Activated CD4-positive, alpha-beta T cell treated with anti-CD3 and anti-CD28 coated beads, Interleukin-2, amount 50 U/mL, for 1 hour (primary cell): ENCODE measurements at regions not wholly inside any gene's neighbourhood (a gene's known extent, or its start where the extent isn't known, plus 50 kb on each side); places are given as distances from the start of the nearest gene placed in this dataset.

Source experiments
- DNase-seq: peaks from one replicate; pipeline ENCODE4 v3.0.0-alpha.2; 2020

DNA sequence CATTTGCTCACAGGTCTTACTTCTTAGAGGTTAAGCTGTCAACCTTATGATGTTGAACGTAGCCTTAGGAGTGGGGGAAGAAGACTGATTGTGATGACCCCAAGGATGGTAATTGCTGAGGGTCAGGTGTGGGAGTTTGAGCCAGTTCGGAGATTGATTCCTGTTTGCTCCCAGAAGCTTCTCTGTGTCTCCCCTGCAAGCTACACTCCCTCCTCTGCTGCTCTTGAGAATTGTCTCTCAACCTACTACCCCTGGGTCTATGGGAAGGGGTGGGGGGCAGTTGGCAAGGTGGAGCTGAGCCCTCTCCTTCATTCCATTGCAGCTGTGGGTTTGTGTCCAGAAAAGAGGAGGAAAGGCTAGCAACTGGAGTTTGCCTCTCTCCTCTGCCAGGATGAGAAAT lies 113.8 kb downstream of the PLEKHG1 start:
- DNase-seq, result no peak

DNA sequence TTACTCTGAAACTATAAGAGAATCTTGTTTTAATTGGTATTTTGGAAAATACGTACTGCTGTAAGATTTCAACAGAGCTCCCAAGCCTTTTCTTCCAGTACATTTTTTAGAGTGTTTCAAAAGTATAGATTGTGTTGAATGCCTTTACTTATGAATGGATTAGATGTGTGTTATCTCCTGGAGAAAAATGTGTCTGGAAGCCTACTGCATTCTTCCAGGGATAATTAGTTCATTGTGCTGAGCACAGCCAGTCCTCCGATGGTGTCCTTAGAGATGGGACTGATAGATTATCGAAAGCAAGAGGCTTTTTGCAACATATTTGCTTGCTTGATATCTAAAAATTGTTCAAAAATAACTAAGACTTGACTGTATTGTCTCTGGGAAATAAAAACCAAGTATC lies 114.2 kb downstream of the PLEKHG1 start:
- no peak for DNase-seq

DNA sequence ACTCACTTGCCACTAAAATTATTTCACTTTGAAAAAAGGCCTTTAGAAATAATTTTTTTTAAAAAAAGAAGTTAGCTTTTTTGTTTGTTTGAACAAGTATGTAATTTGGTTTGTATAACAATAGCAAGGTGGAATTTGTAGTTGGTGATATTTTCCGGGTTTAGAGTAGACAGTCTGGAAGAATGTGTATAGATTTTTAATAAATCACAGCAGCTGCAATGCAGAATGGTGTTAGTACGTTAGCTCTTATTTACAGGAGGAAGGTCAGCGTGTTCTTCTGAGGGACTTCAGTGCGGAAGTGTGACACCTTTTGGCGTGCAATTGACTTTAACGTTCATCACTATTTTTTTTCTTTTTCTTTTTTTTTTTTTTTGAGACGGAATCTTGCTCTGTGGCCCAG lies 115.4 kb downstream of the PLEKHG1 start:
- no peak for DNase-seq

DNA sequence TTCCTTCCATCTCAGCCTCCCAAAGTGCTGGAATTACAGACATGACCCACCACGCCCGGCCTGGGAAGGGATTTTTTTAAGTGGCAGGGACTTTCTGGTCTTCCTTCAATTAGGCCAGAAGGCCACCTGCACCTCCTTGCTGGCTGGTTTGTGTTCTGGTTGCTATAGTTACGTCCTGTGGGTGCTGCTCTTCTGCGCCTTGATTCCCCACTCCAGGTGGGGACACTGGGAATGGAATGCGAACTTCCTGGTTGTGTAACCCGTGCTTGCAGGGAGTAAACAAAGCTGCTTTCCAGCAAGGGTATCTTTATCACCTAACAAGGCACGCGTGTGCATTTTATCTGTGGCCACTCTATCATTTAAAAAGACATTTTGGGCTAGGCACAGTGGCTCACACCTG lies 117.7 kb downstream of the PLEKHG1 start:
- no peak for DNase-seq

DNA sequence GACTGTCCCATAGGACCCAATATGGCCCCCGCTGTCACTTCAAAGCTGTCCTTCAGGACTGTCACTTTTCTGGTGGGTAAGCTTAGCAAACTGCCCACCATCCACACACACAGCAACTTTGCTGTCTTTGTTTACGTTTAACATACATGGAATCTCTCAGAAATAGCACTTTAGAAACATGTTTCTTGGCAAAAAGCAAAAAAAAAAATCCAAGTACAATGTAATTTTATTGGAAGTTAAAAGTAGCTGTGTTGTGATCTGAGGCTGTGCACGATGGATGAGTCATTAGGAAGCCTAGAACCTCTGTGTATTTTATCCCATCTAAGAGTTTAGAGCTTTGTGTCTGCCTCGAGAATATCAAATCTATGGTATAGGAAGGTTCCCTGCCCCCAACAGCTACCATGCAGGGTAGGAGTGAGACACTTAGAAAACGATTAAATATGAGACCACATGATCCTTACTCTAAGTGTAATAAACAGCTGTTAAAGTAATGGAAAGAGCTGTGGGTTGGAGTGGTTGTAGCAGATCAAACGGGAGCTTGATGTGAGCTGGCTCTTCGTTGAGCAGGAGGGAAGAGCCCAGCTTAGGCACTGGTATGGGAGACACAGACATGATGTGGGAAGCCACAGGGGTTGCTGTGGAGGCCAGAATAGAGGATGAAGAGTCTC lies 119.5 kb downstream of the PLEKHG1 start:
- DNase-seq, result no peak

DNA sequence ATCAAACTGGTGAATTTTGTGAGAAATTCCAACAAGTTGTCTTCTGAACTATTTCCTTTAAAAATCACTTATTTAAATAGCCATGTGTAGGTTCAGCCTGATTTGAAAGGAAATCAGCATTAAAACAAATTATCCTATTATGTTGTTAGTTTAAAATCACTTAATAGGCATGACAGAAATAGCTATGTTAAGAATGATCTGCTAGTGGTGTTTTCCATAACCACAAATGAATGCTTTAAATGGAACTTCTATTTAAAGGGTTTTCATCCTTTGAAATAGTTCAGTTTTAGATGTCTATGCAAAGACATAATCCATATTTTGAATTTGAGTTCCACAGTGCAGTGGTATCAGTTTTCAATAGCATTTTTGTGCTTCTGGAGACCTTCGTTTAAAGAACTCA lies 120.1 kb downstream of the PLEKHG1 start:
- no peak for DNase-seq

DNA sequence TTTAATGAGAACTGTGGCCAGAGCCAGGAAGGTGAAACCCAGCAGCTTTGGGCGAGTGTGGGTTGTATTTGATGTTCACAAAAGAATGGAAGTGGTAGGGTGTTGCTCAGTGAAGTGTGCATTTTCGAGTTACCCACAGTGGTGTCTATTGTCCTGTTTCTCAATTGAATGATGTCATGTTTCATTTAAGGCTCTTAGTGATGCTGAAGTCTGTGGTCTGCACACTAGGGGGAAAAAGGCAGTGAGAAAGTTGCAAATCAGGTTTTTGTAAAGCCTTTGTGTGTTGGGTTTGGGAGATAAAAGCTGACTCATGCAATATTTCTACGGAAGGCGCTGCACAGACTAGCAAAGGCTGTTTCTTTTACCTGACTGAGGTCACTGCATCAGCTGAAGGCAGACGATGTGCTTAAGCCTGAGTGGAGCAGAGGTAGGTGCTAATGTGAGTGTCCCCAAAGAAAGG lies 121.1 kb downstream of the PLEKHG1 start:
- DNase-seq, result no peak

DNA sequence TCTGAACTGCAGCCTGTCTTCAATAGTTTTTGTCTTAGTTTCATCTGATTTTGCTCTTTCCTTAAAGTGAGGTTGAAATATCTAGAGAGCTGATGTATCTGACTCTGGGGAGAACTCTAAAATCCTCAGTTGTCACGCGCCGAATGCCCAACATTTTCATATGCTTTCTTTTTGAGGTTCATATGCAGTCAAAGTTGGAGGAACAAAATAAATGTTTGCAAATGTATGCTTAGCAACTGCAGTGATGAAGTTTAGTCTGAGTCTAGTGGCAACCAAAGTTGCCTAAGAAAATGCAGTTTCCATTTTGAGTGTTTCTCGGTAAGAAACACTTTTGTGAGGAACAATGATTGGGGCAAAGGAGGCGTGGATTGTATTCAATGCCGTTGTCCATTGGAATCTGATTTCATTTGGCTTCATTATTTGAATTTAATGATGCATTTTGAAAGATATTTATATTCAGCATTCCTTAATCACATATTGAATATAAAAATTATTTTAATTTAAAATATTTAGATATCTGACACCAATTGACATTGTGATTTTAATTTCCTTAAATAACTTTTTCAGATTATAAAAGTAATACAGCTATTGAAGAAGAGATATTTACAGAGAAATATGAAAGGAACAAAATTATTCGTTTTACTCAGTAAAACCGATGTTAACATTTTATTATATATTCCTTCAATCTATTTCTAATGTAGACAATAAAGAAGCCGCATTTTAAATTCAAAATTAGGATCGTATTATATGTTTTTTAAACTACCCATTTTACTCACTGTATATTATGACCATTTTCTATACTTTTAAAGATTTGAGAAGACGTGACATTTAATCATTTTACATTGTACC lies 122.0 kb downstream of the PLEKHG1 start:
- no peak for DNase-seq

DNA sequence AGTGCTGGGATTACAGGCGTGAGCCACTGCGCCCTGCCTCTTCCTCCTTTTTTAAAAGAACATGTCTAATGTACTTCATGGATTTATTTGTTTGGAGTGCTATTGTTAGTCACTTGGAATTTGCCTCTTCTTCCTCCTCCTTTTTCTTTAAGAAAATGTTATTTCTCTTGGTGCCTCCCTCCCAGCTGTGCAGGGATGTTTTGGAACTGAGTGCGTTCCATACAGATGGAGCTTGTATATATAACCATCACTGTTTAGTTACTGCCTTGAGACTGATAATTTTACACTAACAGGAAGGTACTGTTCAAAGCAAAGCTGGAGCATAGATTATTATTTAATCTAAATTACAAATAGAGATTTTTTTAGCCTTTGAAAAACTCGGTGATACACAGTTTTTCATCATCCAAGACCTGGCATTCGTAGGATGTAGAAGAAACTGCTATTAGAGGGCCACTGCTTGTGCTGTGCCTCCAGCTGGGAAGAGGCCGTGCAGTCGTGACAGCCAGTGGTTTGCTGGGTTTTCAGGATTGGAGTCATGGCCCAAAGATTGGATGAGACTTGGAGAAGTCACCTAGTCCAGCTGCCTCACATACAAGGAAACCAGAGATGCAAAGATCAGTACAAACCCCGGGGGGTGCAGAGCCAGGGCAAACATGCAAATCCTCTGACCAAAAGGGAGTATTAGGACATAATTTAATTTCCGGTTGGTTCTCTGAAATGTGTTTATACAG lies 123.1 kb downstream of the PLEKHG1 start:
- no peak for DNase-seq

DNA sequence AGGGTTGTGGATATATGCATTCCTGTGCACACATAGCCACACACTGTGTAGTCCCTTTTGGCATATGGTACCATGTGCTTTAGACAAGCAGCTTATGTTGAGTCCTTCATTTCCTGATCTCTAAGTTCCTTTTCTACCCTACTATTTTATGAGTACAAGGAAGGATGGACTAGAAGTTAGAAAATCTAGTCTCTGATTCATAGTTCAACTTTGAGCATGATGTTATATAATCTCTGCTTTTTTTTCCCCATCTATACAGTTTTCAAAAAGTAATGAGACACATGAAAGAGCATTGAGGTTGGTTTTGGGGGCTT lies 123.6 kb downstream of the PLEKHG1 start:
- no peak for DNase-seq

DNA sequence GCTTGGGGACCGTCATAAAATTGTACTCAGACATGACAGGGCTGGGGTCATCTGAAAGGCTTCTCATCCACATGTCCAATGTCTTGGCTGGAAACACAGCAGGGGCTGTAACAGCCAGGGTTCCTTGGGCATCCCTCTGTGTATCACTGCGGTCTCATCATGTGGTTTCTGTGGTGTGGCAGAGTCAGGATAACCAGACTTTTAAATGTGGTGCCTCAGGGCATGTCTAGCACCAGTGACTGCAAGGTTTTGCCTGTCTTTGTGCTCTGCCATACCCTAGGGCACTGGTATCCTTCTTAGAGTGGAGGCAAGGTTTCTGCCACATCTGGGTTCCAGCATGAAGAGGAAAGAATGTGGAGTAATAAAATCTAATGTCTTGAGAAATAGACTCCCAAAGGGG lies 124.2 kb downstream of the PLEKHG1 start:
- DNase-seq, result no peak

DNA sequence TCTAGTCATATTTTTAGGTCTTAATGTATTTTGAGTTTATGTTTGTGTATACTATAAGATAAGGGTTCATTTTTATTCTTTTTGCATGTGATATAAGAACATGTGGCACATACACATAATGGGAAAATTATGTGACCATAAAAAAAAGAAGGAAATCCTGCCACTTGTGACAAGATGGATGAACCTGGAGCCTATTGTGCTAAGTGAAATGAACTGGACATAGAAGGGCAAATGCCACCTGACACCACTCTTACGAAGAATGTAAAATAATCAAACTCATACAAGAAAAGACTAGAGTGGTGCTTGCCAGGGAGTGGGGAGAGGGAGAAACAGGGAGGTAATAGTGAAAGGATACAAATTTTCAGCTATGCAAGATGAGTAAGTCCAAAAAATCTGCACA lies 126.1 kb downstream of the PLEKHG1 start:
- no peak for DNase-seq

DNA sequence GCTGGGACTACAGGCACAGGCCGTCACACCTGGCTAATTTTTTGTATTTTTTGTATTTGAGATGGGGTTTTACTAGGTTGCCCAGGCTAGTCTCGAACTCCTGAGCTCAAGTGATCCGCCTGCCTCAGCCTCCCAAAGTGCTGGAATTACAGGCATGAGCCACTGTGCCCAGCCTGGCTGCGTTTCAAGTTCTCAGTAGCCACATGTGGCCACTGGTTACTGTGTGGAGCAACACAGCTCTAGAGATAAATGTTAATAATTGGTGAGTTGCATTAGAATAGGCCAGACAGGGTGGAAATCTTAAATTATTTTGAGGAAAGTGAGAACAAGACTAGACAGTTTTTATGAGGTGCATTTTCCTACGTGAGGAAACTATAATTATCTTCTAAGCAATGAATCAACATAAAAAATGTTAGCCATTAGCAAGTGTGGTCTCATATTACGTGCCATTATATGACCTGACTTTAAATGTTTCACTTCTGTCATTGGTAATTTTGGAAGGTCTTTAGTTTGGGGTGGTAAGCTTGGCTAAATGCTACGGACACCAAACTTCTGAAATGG lies 129.6 kb downstream of the PLEKHG1 start:
- DNase-seq, result no peak

DNA sequence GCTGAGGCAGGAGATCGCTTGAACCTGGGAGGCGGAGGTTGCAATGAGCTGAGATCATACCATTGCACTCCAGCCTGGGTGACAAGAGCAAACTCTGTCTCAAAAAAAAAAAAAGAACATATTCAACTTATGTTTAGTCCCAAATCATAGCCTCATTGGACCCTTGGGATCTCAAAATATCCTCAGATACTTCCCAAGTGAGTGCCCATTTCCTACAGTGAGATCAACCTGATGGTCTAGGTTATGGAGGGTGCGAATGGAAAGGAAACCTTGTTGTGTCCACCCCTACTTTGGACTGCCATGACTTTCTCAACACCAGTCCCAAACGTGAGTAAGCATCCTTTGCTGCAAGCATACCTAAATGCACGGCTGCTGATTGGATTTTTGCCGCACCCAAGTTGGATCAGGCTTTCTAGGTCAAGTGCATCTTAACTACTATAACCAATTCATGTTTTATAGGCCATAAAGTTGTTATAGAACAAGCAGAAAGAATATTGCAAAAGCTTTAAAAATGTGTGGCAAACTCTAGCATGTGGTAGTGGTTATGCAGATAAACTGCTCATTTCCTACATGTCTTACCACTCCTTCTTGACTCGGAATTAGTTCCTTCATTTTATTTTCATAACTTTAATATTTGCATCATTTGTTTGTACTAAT lies 131.2 kb downstream of the PLEKHG1 start:
- no peak for DNase-seq

DNA sequence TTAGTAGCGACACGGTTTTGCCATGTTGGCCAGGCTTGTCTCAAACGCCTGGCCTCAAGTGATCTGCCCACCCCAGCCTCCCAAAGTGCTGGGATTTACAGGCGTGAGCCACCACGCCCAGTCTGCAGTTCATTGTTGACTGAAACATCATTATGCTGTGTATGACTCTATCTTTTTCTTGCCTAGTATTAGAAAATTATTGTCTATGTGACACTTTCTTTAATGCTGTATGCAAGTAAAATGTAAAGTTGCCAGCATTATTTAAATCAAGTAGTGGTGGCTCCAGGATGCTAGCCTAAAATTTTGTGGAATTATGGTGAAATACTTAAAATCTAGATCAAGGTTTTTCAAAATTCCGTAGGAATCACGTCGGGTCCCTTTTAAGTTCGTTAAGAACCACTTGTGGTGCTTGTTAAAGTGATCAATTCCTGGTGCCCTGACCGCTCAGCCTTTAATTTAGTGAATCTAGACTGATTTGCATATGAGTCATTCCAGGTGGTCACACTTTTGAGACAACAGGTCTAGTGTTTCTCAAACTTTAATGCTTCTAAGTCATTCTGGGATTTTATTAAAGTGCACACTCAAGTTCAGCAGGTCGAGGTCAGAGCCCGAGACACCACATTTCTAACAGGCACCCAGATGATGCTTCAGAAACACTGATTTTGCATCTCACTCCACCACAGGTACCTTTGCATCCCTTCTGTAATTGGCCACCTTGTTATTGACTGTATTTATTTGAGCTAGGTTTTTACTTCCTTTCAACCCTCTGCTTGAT lies 132.6 kb upstream of the MTHFD1L start:
- DNase-seq, result no peak

DNA sequence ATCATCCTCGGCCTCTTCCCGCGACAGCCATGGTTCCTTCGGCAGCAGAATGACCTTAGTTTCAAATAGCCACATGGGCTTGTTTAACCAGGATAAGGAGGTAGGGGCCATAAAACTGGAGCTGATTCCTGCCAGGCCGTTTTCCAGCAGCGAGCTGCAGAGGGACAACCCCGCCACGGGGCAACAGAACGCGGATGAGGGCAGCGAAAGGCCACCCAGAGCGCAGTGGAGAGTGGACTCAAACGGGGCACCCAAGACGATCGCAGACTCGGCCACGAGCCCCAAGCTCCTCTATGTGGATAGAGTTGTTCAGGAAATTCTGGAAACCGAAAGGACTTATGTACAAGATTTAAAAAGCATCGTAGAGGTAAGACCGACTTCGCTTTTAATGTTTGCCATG lies 131.8 kb upstream of the MTHFD1L start:
- no peak for DNase-seq

DNA sequence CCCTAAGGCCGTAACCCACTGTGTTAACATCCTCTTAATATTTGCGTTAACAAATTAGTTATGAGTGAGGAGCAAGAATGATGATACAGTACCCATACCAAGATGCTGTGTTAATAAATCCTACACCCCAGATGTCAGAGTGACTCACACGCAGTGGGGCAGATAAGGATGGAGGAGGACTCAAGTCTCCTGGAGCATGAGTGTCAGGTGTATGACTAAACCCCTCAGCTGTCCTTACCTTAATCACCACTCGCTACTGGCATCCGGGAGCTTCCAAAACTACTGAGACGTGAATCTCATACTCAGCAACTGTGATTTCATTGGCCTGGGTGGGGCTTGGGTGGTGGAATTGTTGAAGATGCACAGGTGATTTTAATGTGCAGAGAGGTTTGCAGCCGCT lies 131.3 kb upstream of the MTHFD1L start:
- no peak for DNase-seq

DNA sequence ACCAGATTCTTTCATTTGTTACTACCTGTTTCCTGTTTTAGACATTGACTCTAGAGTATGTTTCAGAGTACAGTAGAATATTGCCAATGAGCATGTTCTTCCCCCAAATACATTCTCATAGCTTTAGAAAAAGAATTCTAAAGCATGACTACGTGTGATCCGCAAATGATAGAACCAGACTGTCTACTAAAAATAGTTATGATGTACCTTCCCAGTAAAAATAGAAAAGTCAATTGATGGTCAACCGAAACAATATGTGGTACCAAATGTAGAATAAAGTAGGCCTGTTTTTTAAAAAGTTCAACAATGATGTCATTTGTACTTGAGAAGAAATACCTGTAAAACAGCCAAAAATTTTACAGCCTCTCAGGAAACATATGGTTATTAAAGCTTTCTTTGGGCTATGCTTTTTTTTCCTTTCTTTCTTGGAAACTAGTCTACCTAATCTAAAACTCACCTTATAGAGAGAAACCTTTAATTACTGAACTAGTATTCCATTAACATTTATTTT lies 130.1 kb upstream of the MTHFD1L start:
- DNase-seq, result no peak

DNA sequence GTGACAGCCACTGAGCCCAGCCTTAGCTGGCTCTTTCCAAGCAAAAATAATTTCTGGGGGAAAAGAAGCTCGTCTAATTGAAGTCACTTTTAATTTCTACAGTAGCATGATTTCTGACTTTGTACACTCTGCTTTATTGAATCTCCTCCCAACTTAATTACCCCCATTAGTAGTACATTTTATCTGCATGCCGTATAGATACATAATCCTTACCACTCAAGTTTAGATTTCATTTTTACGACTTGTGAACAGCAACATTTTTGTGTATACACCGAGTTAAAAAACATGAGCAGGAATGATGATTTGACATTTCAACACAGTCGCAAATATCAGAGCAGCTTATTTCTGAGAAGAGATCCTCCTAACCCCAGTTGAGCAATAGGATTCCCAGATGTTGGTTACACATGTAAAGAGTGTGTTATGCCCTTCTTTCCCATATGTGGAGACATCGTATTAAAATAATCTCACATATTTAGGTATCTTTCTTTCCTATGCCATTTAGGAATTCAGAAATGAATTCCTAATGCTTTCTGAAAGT lies 127.3 kb upstream of the MTHFD1L start:
- no peak for DNase-seq

DNA sequence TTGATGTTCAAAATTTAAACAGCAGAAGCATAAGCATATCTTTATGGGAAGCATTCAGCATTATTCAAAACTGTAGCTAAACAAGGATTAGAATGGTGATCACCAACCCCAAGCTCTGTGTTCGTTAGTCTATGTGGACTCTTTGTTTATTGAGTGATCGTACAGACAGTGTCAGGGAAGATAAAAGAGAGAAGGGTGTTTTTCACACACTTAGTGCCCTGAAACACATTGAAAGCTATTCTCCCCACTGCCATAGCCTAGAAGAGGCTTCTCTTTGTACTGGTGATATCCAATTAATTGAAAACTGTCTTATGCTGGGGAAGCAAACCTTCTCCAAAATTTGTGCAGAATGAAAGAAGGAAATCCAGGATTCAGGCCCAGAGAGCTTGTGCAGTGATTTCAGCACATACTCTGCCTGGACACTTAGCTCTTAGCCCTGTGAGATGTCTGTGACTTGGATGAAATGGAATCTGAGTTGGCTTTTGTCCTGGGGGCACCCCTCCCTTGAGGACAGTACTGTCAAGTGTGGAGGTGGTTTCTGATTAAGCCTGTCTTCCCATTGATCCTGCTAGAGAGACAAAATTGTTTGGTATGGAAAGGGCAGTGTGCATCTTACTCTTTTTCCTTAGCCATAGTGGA lies 125.7 kb upstream of the MTHFD1L start:
- DNase-seq, result no peak

DNA sequence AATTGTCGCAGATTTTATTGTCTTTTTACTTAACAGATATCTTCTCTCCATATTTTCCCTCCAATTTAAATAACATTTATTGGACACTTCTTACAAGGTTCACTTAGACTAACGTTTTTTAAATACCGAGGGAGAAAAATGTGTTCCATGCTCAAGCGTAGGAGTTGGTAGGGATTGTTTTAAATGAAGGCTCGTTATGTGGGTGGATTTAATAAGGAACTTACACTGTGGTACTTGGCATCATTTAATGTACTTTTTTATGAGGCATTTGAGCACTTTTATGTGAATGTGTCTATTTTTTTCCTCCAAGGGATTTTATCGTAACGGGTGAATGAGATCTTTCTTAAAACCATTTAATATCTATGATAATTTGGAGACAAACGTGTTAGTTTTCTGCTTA lies 125.0 kb upstream of the MTHFD1L start:
- no peak for DNase-seq
